SJSA1 (cell line): ENCODE measurements at regions not wholly inside any gene's neighbourhood (a gene's known extent, or its start where the extent isn't known, plus 50 kb on each side); places are given as distances from the start of the nearest gene placed in this dataset.

Source experiments
- DNase-seq, 2 experiments: peaks; one replicate each; pipeline ENCODE4 v3.0.0-alpha.2; 2015 to 2020; ENCODE audit warnings: low spot score in 2 of 2, low read depth in 1 of 2
- H3K27ac ChIP-seq: fragments of 250-450 bp; sonication (Bioruptor Pico); 2 replicates; pipeline ENCODE4 v1.5.1; 2020; ENCODE audit warnings: mild to moderate bottlenecking, moderate library complexity
- H3K27me3 ChIP-seq: fragments of 250-450 bp; sonication (Bioruptor Pico); replicated peaks from 2 replicates; pipeline ENCODE4 v1.5.1; 2020; ENCODE audit warnings: mild to moderate bottlenecking, moderate library complexity
- H3K36me3 ChIP-seq: fragments of 250-450 bp; sonication (Bioruptor Pico); 2 replicates; pipeline ENCODE4 v1.5.1; 2020; ENCODE audit warnings: mild to moderate bottlenecking
- H3K4me1 ChIP-seq: fragments of 250-450 bp; sonication (Bioruptor Pico); replicated peaks from 2 replicates; pipeline ENCODE4 v1.6.1; 2021; ENCODE audit warnings: mild to moderate bottlenecking
- H3K4me3 ChIP-seq: fragments of 250-450 bp; sonication (Bioruptor Pico); 2 replicates; pipeline ENCODE4 v1.5.1; 2020; ENCODE audit warnings: mild to moderate bottlenecking
- H3K9me3 ChIP-seq: fragments of 250-450 bp; sonication (Bioruptor Pico); replicated peaks from 2 replicates; pipeline ENCODE4 v1.5.1; 2020; ENCODE audit warnings: mild to moderate bottlenecking

DNA sequence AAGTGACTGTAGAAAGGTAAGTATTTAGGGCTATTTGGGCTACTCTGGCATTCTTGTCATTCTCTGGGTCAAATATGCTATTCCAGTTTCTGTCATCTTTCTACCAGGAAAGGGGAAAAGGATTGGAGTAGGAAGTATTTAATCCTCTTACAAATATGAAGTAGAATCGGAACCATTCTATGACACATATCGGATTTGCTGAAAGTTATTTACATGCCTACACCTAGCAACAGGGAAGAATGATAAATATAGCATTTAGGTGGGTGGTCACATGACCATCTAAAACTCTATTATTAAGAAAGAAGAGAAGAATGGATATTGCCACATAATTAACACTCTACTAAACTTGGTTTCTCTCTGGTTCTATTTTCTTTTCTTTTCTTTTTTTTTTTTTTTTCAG is 1353.1 kb downstream of the ZPLD1 start:
- H3K27me3 ChIP-seq = no peaks in the 10 kb centered on the region
- no peaks in the 10 kb centered on the region for H3K36me3 ChIP-seq
- H3K4me1 ChIP-seq = no peaks in the 10 kb centered on the region
- no peaks in the 10 kb centered on the region for H3K9me3 ChIP-seq
- DNase-seq = no peak
- H3K4me3 ChIP-seq = no peak overlapping the region
- H3K27ac ChIP-seq = no peak overlapping the region

DNA sequence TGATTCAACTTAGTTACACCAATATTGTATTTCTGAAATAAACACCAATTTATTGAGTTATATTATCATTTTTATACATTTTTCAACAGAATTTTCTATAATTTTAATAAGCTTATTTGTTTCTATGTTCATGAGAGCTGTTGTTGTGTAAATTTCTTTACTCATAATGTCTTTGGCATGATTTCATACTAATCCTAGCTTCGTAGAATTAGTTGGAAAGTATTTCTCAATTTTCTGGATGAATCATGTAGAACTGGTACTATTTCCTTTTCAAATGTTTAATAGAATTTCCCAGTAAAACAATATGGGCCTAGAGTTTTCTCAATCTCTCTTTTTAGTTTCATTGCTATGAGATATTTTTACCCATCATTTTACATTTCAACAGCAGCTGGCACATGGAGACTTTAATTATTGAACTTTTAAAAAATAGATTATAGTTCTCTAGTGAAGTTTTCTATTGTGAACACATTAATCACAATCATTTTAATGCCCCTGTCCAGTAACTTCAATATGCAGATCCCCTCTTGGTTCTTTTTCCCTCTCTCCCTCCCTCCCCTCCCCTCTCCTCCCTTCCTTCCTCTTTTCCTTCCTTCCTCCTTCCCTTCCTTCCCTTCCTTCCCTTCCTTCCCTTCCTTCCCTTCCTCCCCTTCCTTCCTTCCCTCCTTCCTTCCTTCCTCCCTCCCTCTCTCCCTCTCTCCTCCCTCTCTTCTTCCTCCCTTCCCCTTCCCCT is 1357.1 kb downstream of the ZPLD1 start:
- Histone ChIP-seq H3K9me3 (no peaks in the 10 kb centered on the region), H3K27me3 (no peaks in the 10 kb centered on the region), H3K4me3 (no peak overlapping the region), H3K27ac (no peak overlapping the region), H3K4me1 (no peaks in the 10 kb centered on the region), H3K36me3 (no peaks in the 10 kb centered on the region)
- DNase-seq = no peak

- DNase-seq = no peak
- Histone ChIP-seq H3K4me1 (no peaks in the 10 kb centered on the region), H3K27ac (no peak overlapping the region), H3K27me3 (no peaks in the 10 kb centered on the region), H3K9me3 (no peaks in the 10 kb centered on the region), H3K4me3 (no peak overlapping the region), H3K36me3 (no peaks in the 10 kb centered on the region)
These were observed 1359.8 kb downstream of the ZPLD1 start for GRCh38 chr3:103794656-103795055.

GRCh38 chr3:103796068-103796467 is 1361.3 kb downstream of the ZPLD1 start:
- H3K4me1 ChIP-seq = no peaks in the 10 kb centered on the region
- H3K27me3 ChIP-seq = no peaks in the 10 kb centered on the region
- H3K36me3 ChIP-seq = no peaks in the 10 kb centered on the region
- no peak overlapping the region for H3K27ac ChIP-seq
- DNase-seq = no peak
- no peak overlapping the region for H3K4me3 ChIP-seq
- no peaks in the 10 kb centered on the region for H3K9me3 ChIP-seq

GRCh38 chr3:103803787-103804186 is 1369.0 kb downstream of the ZPLD1 start:
- Histone ChIP-seq H3K4me1 (no peaks in the 10 kb centered on the region), H3K27me3 (no peaks in the 10 kb centered on the region), H3K9me3 (no peaks in the 10 kb centered on the region), H3K27ac (no peak overlapping the region), H3K4me3 (no peak overlapping the region), H3K36me3 (no peaks in the 10 kb centered on the region)
- DNase-seq = no peak

DNA sequence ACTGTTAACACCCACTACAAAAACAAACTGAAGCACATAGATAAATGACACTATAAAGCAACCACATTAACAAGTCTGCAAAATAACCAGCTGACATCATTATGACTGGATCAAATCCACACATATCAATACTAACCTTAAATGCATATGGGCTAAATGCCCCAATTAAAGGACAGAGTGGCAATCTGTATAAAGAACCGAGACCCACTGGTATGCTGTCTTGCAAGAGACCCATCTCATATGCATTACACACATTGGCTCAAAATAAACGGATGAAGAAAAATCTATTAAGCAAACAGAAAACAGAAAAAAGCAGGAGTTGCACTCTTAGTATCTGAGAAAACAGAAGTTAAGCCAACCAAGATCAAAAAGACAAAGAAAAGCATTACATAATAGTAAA is 1375.4 kb downstream of the ZPLD1 start:
- Histone ChIP-seq H3K27ac (no peak overlapping the region), H3K27me3 (no peaks in the 10 kb centered on the region), H3K4me1 (no peaks in the 10 kb centered on the region), H3K9me3 (no peaks in the 10 kb centered on the region), H3K4me3 (no peak overlapping the region), H3K36me3 (no peaks in the 10 kb centered on the region)
- no peak for DNase-seq

DNA sequence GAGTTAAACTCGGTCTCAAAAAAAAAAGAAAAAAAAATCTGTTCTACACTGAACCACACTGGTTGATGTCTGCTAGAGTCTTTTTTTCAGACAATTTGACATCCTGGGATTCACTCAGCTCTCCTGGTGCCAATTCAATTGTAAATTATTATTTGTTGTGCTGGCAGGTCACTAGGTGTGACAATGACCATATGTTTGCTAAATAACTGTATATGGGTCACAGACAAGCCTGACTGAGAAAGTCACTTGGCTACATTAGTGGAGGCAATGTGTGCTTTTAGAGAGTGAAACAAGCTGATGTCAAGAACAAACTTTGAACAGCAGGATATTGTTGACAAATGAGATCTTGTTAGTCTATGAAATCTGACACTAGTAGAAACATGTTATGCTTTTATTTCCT is 1379.1 kb downstream of the ZPLD1 start:
- Histone ChIP-seq H3K4me3 (no peak overlapping the region), H3K4me1 (no peaks in the 10 kb centered on the region), H3K27me3 (no peaks in the 10 kb centered on the region), H3K27ac (no peak overlapping the region), H3K36me3 (no peaks in the 10 kb centered on the region), H3K9me3 (no peaks in the 10 kb centered on the region)
- DNase-seq = no peak

DNA sequence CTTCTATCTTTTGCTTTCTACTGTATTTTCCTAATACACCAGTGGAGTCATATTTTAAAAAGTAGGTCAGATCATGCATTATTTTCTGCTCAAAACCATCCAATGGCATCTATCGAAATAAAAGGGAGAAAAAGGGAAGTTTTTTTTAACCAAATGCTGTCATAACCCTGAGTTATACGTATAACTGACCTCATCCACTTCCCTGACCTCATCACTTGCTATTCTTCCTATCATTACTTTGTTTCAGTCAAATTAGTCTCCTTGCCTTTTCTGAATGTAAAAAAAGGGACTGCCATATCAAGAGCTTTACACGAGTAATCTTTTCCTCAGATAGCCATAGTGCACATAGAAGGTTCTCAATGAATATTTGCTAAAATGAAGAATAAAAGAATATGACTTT is 1383.6 kb downstream of the ZPLD1 start:
- Histone ChIP-seq H3K9me3 (no peaks in the 10 kb centered on the region), H3K36me3 (no peaks in the 10 kb centered on the region), H3K4me1 (no peaks in the 10 kb centered on the region), H3K27ac (no peak overlapping the region), H3K27me3 (no peaks in the 10 kb centered on the region), H3K4me3 (no peak overlapping the region)
- DNase-seq = no peak

DNA sequence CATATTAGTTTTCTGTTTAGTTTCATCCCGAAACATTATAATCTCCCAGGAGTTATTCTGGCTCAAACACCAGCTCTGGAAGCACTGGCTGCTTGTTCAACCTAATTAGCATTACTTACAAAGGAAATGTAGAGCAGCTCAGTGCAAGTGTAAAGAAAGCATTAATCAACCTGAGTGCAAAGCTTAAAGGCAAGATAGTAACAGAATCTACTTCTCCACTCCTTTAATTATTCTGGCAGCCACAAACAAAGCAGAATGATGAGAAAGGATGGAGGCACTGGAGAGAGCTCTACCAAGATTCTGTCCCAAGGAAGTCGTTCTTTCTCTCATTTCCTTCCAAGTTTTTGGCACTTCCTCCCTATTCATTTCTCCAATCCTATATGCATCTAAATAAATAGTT is 1384.0 kb downstream of the ZPLD1 start:
- Histone ChIP-seq H3K27ac (no peak overlapping the region), H3K4me3 (no peak overlapping the region), H3K9me3 (no peaks in the 10 kb centered on the region), H3K36me3 (no peaks in the 10 kb centered on the region), H3K4me1 (no peaks in the 10 kb centered on the region), H3K27me3 (no peaks in the 10 kb centered on the region)
- no peak for DNase-seq

- H3K27ac ChIP-seq = no peak overlapping the region
- H3K27me3 ChIP-seq = no peaks in the 10 kb centered on the region
- no peak for DNase-seq
- no peak overlapping the region for H3K4me3 ChIP-seq
- H3K9me3 ChIP-seq = no peaks in the 10 kb centered on the region
- H3K4me1 ChIP-seq = no peaks in the 10 kb centered on the region
- no peaks in the 10 kb centered on the region for H3K36me3 ChIP-seq
These were observed 1390.8 kb downstream of the ZPLD1 start for GRCh38 chr3:103825586-103825985.

DNA sequence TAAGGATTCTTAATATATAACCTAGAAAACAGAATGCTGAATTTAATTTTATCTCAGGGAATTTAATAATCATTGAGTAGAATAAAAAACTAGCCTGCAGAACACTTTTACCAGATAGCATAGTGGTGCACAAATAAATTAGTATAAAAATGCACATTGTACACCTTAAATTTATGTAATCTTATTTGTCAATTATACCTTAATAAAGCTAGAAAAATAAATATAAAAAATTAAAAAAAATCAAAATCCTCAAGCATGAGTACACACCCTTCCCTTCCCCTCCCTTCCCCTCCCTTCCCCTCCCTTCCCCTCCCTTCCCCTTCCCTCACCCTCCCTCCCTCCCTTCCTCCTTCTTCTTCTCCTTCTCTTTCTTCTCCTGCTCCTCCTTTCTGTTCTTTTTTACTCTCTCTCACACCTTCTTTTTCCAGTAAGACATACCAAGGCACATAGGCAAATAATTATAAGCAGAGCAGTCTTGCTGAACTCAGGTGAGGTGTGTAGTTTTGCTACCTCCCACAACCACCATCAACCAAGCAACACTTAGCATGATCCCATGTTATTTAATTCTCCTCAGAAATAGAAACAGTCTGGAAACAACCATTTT is 1395.0 kb downstream of the ZPLD1 start:
- Histone ChIP-seq H3K4me3 (no peak overlapping the region), H3K36me3 (no peaks in the 10 kb centered on the region), H3K27ac (no peak overlapping the region), H3K4me1 (no peaks in the 10 kb centered on the region), H3K9me3 (no peaks in the 10 kb centered on the region), H3K27me3 (no peaks in the 10 kb centered on the region)
- no peak for DNase-seq

GRCh38 chr3:103847081-103848062 is 1412.6 kb downstream of the ZPLD1 start:
- Histone ChIP-seq H3K36me3 (no peaks in the 10 kb centered on the region), H3K27me3 (no peaks in the 10 kb centered on the region), H3K4me3 (no peak overlapping the region), H3K4me1 (no peaks in the 10 kb centered on the region), H3K27ac (no peak overlapping the region), H3K9me3 (no peaks in the 10 kb centered on the region)
- DNase-seq = no peak

DNA sequence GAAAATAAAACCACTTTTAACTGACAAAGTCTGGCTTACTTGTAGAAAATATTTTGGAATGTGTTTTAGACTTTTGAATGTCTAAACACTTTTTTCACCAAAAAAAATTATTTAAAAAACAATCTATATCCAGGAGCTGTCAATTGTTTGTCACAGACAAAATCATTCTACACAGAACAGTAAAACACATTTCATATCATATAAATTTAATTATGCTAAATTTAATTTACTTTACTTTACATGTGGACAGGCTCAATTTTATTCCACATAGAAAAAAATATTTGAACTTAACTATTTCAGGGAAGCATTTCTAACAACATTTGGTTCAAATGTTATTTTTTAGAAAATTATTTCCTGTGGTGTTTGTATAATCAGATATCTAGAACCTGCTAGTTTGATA is 1417.0 kb downstream of the ZPLD1 start:
- no peak overlapping the region for H3K27ac ChIP-seq
- H3K9me3 ChIP-seq = no peaks in the 10 kb centered on the region
- no peaks in the 10 kb centered on the region for H3K27me3 ChIP-seq
- H3K4me1 ChIP-seq = no peaks in the 10 kb centered on the region
- DNase-seq = no peak
- no peak overlapping the region for H3K4me3 ChIP-seq
- H3K36me3 ChIP-seq = no peaks in the 10 kb centered on the region

GRCh38 chr3:103862415-103862814 is 1427.6 kb downstream of the ZPLD1 start:
- no peak overlapping the region for H3K4me3 ChIP-seq
- H3K27me3 ChIP-seq = no peaks in the 10 kb centered on the region; the same call in 1 of the 2 replicates
- H3K36me3 ChIP-seq = no peaks in the 10 kb centered on the region
- DNase-seq = no peak
- no peaks in the 10 kb centered on the region for H3K9me3 ChIP-seq
- no peak overlapping the region for H3K27ac ChIP-seq
- no peaks in the 10 kb centered on the region for H3K4me1 ChIP-seq
